K562 (cell line): ENCODE measurements at regions not wholly inside any gene's neighbourhood (a gene's known extent, or its start where the extent isn't known, plus 50 kb on each side); places are given as distances from the start of the nearest gene placed in this dataset.

ENCODE experiments used
- ATAC-seq: fragments of 200-7000 bp; cut with Tn5 transposase; 3 replicates; pipeline ENCODE4 v1.9.1; 2020; ENCODE audit warnings: moderate library complexity
- BruUV-seq: library from RNA; stranded (reverse); fragments of 400-500 nt; replicated peaks from 2 replicates; lab custom pipeline; 2021; lab: Mats Ljungman, UMichigan
- CTCF ChIA-PET: fragments of 300-600 bp; formaldehyde crosslinking; extraction: SDS; loops from one replicate; lab custom pipeline; 2021; ENCODE audit warnings: low intra/inter-chr PET ratio; lab: Yijun Ruan, JAX
- POLR2A ChIA-PET: fragments of 300-600, 350-650 bp; sonication (Branson Sonifier 250); formaldehyde crosslinking; extraction: SDS; loops from one replicate; lab custom pipeline; 2021; ENCODE audit warnings: antibody characterized with exemption, inconsistent platforms; lab: Yijun Ruan, JAX
- DNase-seq, 4 experiments: peaks; one replicate each; pipeline versions ENCODE4 v3.0.0 to v3.0.0-alpha.2; 2011 to 2018; ENCODE audit warnings: low spot score in 3 of 4, mixed read lengths in 3 of 4; ENCODE audit errors: extremely low read depth in 1 of 4
- FAIRE-seq: peaks from 2 replicates; lab custom pipeline; 2011; peaks lifted over from hg19 to GRCh38; lab: Jason Lieb, UNC
- H2AFZ ChIP-seq: 2 replicates; pipeline ENCODE4 v1.6.0; 2011; ENCODE audit warnings: low read depth, low read length, control low read depth, inconsistent platforms
- H3K27ac ChIP-seq: fragments of 200-600 bp; 3 replicates; pipeline ENCODE4 v1.8.0; 2011; ENCODE audit warnings: low read depth, mild to moderate bottlenecking, control low read depth, inconsistent platforms, low read length, moderate library complexity, mixed read lengths; ENCODE audit errors: extremely low read depth
- H3K27me3 ChIP-seq, 2 experiments: fragments of 300-600 bp in 1 of 2; 2 replicates in 1 of 2; 3 replicates in 1 of 2; pipeline versions ENCODE4 v1.6.0 to v1.8.0; 2011; ENCODE audit warnings: inconsistent platforms in 2 of 2, low read length in 2 of 2, mild to moderate bottlenecking in 1 of 2, mixed read lengths in 1 of 2, moderate library complexity in 1 of 2; ENCODE audit not compliant: control insufficient read depth in 2 of 2, insufficient read depth in 2 of 2
- H3K36me3 ChIP-seq: fragments of 300-600 bp; 3 replicates; pipeline ENCODE4 v1.8.0; 2011; ENCODE audit warnings: mild to moderate bottlenecking, low read length, inconsistent platforms; ENCODE audit not compliant: control insufficient read depth, insufficient read depth
- H3K4me1 ChIP-seq, 2 experiments: fragments of 200-600 bp in 1 of 2; replicated peaks in 1 of 2; 2 replicates in 1 of 2; 3 replicates in 1 of 2; pipeline versions ENCODE4 v1.5.1 to v1.8.0; 2011; ENCODE audit warnings: inconsistent platforms in 2 of 2, low read length in 2 of 2, mild to moderate bottlenecking in 1 of 2, mixed read lengths in 1 of 2, moderate library complexity in 1 of 2; ENCODE audit not compliant: control insufficient read depth in 2 of 2, insufficient read depth in 2 of 2
- H3K4me2 ChIP-seq: 2 replicates; pipeline ENCODE4 v1.6.1; 2011; ENCODE audit warnings: low read length, control low read depth, inconsistent platforms, mixed read lengths; ENCODE audit not compliant: insufficient read depth
- H3K4me3 ChIP-seq: fragments of 200-600 bp; sonication (generic), shearing (Covaris generic); 2 replicates; pipeline ENCODE4 v1.5.1; 2016; ENCODE audit warnings: control low read depth, inconsistent platforms
- H3K79me2 ChIP-seq: fragments of 200-600 bp; 3 replicates; pipeline ENCODE4 v1.8.0; 2011; ENCODE audit warnings: low read length, inconsistent platforms; ENCODE audit not compliant: control insufficient read depth, insufficient read depth
- H3K9ac ChIP-seq, 2 experiments: 2 replicates each; pipeline versions ENCODE4 v1.6.0 to v1.6.1; 2011; ENCODE audit warnings: low read depth in 2 of 2, low read length in 2 of 2, control low read depth in 1 of 2, inconsistent platforms in 1 of 2, mild to moderate bottlenecking in 1 of 2, mixed read lengths in 1 of 2; ENCODE audit not compliant: insufficient read depth in 1 of 2
- H3K9me1 ChIP-seq: one replicate; pipeline ENCODE4 v1.6.0; 2011; ENCODE audit warnings: inconsistent platforms, mild to moderate bottlenecking, low read length, moderate library complexity; ENCODE audit not compliant: control insufficient read depth, insufficient read depth
- H3K9me3 ChIP-seq: replicated peaks from 2 replicates; pipeline ENCODE4 v1.5.1; 2011; ENCODE audit warnings: low read depth, low read length, inconsistent platforms; ENCODE audit not compliant: control insufficient read depth, insufficient read depth
- H4K20me1 ChIP-seq: replicated peaks from 2 replicates; pipeline ENCODE4 v1.6.1; 2011; ENCODE audit warnings: low read length, inconsistent platforms, mixed read lengths; ENCODE audit not compliant: control insufficient read depth, insufficient read depth
- CCNT2 ChIP-seq: IDR thresholded peaks from 2 replicates; pipeline ENCODE4 v1.6.1; 2011; ENCODE audit warnings: borderline replicate concordance, low read depth, mild to moderate bottlenecking, moderate library complexity, mixed read lengths, low read length; ENCODE audit not compliant: insufficient read length; ENCODE audit errors: extremely low read depth
- RBFOX2 ChIP-seq: fragments of 200-400 bp; formaldehyde crosslinking; IDR thresholded peaks from 2 replicates; pipeline ENCODE4 v1.6.1; 2017; ENCODE audit warnings: low read depth, mild to moderate bottlenecking, low read length, moderate library complexity
- WGBS: fragments of 100-300 bp; shearing (Covaris generic); methylation state at CpG from one replicate; pipeline ENCODE4 v1.1.6; 2016; ENCODE audit warnings: low coverage, mixed read lengths; ENCODE audit not compliant: insufficient coverage; ENCODE audit errors: missing lambda C conversion rate; 5-methylcytosine and 5-hydroxymethylcytosine counted together
- in situ Hi-C: fragments of 300-500 bp; cut with MboI; formaldehyde crosslinking; loops from 4 replicates; pipeline ENCODE4 v1.15.0; 2018; ENCODE audit warnings: inconsistent platforms, mixed read lengths
- intact Hi-C: fragments of 100-400 bp; cut with micrococcal nuclease; formaldehyde crosslinking; loops from 2 replicates; pipeline ENCODE4 v1.14.2; 2022

DNA sequence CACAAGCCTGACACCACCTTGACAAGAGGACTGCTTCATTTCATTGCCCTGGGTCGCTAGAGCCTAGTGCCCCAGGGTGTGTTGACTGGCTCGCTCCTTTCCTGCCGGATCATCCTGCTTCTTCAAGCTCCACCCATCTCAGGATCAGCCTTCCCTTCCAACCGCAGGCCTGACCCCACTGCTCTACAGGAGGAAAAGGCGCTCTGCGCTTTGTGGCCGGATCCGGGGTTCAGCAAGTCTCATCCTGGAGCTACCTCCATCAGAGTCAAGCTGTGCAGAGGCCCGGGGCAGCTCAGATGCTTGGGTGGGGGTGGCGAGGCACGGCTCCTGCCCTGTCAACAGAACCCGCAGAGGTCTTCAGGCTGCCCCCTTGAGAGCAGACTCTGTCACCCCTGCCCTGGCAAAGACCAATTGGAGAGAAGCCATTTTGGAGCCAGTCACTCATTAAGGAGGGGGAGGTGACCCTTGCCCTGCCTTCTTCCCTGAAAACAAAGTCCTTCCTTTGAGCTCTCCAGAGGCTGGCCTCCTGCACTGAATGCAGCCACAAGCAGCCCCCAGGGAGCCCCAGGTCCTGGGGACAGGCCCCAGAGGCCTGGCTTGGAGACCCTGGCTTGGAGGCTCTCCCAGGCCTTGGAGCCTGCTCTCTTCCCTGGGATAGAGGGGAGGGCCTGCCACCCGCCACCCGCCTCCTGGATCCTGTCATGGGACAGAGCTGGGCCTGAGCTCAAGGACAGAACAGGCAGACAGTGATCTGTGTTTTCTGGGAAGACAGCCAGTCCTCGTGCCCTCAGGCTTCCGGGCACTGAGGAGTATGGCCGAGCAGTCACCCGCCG is 80.3 kb downstream of the CPN2 start:
- Histone ChIP-seq H3K9me3 (no peaks in the 10 kb centered on the region), H3K4me3 (no peak overlapping the region), H3K79me2 (no peaks in the 10 kb centered on the region), H3K27me3 (no peaks in the 10 kb centered on the region), H3K36me3 (no peaks in the 10 kb centered on the region)
- in situ Hi-C loops: no loop called here
- WGBS: 84% methylated on average over 17 of the region's 19 CpGs
- ChIA-PET CTCF (interaction anchor here (0.5 kb wide), 1 partner anchor 1262 kb away, joined by 3 read pairs; no protein-coding TSS in a partner anchor), POLR2A (interaction anchor here (0.7 to 1.3 kb wide), 6 partner anchors 9 to 1171 kb away, joined by 3 to 5 read pairs (median 3); no protein-coding TSS in a partner anchor)
- intact Hi-C loops: no loop called here
- no peak for ATAC-seq
- TF ChIP-seq RBFOX2 (no peak), CCNT2 (no peak)
- TF ChIP-seq, all 486 proteins: peak for 0
- FAIRE-seq: no peak
- H3K4me1 ChIP-seq: peaks cover 9 to 42% of the 10 kb centered on the region in 2 experiments; a peak in 3 of 5 replicates
- peaks cover 4% of the 10 kb centered on the region for H3K9me1 ChIP-seq
- no peak overlapping the region for H3K4me2 ChIP-seq
- H3K9ac ChIP-seq: peak overlapping the region in 1 of 2 experiments; percentile 68; a peak in 2 of 4 replicates
- BruUV-seq: no TSS peak
- peak overlapping the region; percentile 50; the same call in 1 of the 2 replicates for H2AFZ ChIP-seq
- no peaks in the 10 kb centered on the region for H4K20me1 ChIP-seq
- no peak overlapping the region for H3K27ac ChIP-seq
- DNase-seq: no peak
